ENCODE measurements at regions not wholly inside any gene's neighbourhood (a gene's known extent, or its start where the extent isn't known, plus 50 kb on each side); places are given as distances from the start of the nearest gene placed in this dataset.

DNA sequence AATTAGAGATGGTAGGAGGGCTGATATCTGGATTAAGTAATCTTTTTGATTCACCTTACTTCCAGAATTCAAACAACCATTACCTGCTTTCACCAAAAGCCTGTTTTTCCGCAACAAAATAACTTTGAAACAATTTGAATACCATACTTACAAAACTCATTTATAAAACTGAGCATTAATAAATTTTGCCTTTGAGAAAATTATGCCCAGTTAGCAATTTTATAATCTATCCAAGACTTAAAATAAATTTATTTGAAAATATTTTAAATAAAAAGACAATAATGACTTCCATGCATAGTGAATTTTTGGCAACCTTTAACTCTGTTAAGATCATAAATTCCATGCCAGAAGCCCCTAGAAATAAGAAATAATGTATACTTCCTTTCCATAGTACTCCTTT is 71.3 kb upstream of the FTMT start:
- no peaks in the 10 kb centered on the region for H3K27me3 ChIP-seq
- no peaks in the 10 kb centered on the region for H3K36me3 ChIP-seq
- no peak for TF ChIP-seq POLR2A (IDR thresholded peaks at IDR 0.05; ENCODE audit: low read depth)
- TF ChIP-seq POLR2AphosphoS5 (IDR thresholded peaks at IDR 0.05): no peak
- TF ChIP-seq, protein P1, sequence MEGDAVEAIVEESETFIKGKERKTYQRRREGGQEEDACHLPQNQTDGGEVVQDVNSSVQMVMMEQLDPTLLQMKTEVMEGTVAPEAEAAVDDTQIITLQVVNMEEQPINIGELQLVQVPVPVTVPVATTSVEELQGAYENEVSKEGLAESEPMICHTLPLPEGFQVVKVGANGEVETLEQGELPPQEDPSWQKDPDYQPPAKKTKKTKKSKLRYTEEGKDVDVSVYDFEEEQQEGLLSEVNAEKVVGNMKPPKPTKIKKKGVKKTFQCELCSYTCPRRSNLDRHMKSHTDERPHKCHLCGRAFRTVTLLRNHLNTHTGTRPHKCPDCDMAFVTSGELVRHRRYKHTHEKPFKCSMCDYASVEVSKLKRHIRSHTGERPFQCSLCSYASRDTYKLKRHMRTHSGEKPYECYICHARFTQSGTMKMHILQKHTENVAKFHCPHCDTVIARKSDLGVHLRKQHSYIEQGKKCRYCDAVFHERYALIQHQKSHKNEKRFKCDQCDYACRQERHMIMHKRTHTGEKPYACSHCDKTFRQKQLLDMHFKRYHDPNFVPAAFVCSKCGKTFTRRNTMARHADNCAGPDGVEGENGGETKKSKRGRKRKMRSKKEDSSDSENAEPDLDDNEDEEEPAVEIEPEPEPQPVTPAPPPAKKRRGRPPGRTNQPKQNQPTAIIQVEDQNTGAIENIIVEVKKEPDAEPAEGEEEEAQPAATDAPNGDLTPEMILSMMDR (IDR thresholded peaks at IDR 0.05): no peak
- TF ChIP-seq EP300 (IDR thresholded peaks at IDR 0.05): no peak
- H3K4me3 ChIP-seq: no peak overlapping the region
- WGBS: 97% methylated on average over 1 of the region's 1 CpG
- no peaks in the 10 kb centered on the region for H3K4me1 ChIP-seq
- DNase-seq (ENCODE audit: extremely low spot score): no peak
- intact Hi-C loops (cut with DNase I): no loop called here
- H3K27ac ChIP-seq (replicated peaks in 1 of 4): no peak overlapping the region
- no peaks in the 10 kb centered on the region for H3K9me3 ChIP-seq

GRCh38 chr5:121783700-121784099 is 68.0 kb upstream of the FTMT start:
- WGBS: 70% methylated on average over 3 of the region's 3 CpGs
- no peaks in the 10 kb centered on the region for H3K27me3 ChIP-seq
- H3K27ac ChIP-seq (replicated peaks in 1 of 4): no peak overlapping the region
- TF ChIP-seq POLR2AphosphoS5 (IDR thresholded peaks at IDR 0.05) (no peak), POLR2A (IDR thresholded peaks at IDR 0.05; ENCODE audit: low read depth) (no peak), EP300 (IDR thresholded peaks at IDR 0.05) (no peak)
- TF ChIP-seq, protein P1 (IDR thresholded peaks at IDR 0.05): no peak
- DNase-seq (ENCODE audit: extremely low spot score): no peak
- no peaks in the 10 kb centered on the region for H3K4me1 ChIP-seq
- no peaks in the 10 kb centered on the region for H3K36me3 ChIP-seq
- H3K4me3 ChIP-seq: no peak overlapping the region
- intact Hi-C loops (cut with DNase I): no loop called here
- no peaks in the 10 kb centered on the region for H3K9me3 ChIP-seq

DNA sequence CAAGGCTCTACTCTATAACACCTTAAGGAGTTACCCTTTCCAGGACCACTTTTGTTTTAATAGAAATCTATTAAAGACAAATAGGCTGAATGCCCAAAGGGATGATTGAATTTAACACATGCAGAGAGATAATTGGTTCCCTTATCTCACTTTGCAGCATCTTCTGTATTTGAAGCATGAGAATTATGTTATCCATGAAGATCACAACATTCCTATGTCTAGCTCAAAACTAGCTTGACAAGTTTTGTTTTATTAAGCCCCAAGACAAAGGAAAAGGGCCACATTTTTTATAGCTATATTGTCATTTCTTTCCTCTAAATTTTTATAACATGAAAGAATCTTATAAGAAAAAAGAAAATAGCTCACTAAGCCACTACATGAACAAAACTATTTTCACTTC is 57.9 kb upstream of the FTMT start:
- DNase-seq (ENCODE audit: extremely low spot score): no peak
- no peaks in the 10 kb centered on the region for H3K4me1 ChIP-seq
- H3K36me3 ChIP-seq: no peaks in the 10 kb centered on the region
- H3K27me3 ChIP-seq: no peaks in the 10 kb centered on the region
- TF ChIP-seq POLR2AphosphoS5 (IDR thresholded peaks at IDR 0.05) (no peak), EP300 (IDR thresholded peaks at IDR 0.05) (no peak)
- intact Hi-C loops (cut with DNase I): no loop called here
- H3K27ac ChIP-seq (replicated peaks in 1 of 4): no peak overlapping the region
- H3K9me3 ChIP-seq: peaks cover 0 to 7% (median 0%) of the 10 kb centered on the region in 4 donors
- no peak overlapping the region for H3K4me3 ChIP-seq

DNA sequence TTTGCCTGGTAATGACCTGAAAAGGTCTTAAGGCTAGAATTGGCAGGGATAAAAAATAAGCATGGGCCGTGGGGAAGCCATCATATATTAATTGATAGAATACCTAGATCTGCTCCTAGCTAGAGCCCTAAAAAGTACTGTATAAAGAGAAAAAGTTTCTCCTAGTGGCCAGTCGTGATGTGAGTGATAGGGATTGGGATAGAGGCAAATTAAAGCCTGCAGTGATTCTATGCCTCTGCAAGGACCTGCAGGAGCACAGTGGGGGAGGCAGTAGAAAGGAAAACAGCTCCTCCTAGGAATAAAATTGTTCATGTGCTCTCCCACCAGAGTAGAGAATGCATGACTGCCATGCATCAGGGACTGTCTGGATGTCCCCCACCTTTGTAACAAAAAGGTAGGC is 56.2 kb upstream of the FTMT start:
- intact Hi-C loops (cut with DNase I): no loop called here
- Histone ChIP-seq H3K36me3 (no peaks in the 10 kb centered on the region), H3K4me3 (no peak overlapping the region), H3K27ac (replicated peaks in 1 of 4) (no peak overlapping the region), H3K27me3 (no peaks in the 10 kb centered on the region), H3K9me3 (no peaks in the 10 kb centered on the region), H3K4me1 (no peaks in the 10 kb centered on the region)
- WGBS: 54% methylated on average over 2 of the region's 2 CpGs
- TF ChIP-seq EP300 (IDR thresholded peaks at IDR 0.05) (no peak), POLR2AphosphoS5 (IDR thresholded peaks at IDR 0.05) (no peak), POLR2A (IDR thresholded peaks at IDR 0.05; ENCODE audit: low read depth) (no peak)
- TF ChIP-seq, protein P1 (IDR thresholded peaks at IDR 0.05): no peak
- DNase-seq (ENCODE audit: extremely low spot score): no peak

GRCh38 chr5:121797681-121798518 is 53.8 kb upstream of the FTMT start:
- Histone ChIP-seq H3K27ac (replicated peaks in 1 of 4) (no peak overlapping the region), H3K9me3 (no peaks in the 10 kb centered on the region), H3K4me3 (no peak overlapping the region), H3K36me3 (no peaks in the 10 kb centered on the region), H3K27me3 (no peaks in the 10 kb centered on the region), H3K4me1 (no peaks in the 10 kb centered on the region)
- 70% methylated on average over 9 of the region's 9 CpGs for WGBS
- no peak for TF ChIP-seq EP300 (IDR thresholded peaks at IDR 0.05)
- TF ChIP-seq, protein P1 (IDR thresholded peaks at IDR 0.05): no peak
- TF ChIP-seq POLR2A (IDR thresholded peaks at IDR 0.05; ENCODE audit: low read depth): no peak
- TF ChIP-seq POLR2AphosphoS5 (IDR thresholded peaks at IDR 0.05): no peak
- intact Hi-C loops (cut with DNase I): no loop called here
- DNase-seq (ENCODE audit: extremely low spot score): no peak

Small RNA genes in the stretch of these regions (small RNA-seq; reads per million reads assigned to genes)
- gene AC010350.1: 0 reads per million in 3 donors
